ENCODE measurements at regions not wholly inside any gene's neighbourhood (a gene's known extent, or its start where the extent isn't known, plus 50 kb on each side); places are given as distances from the start of the nearest gene placed in this dataset.

DNA sequence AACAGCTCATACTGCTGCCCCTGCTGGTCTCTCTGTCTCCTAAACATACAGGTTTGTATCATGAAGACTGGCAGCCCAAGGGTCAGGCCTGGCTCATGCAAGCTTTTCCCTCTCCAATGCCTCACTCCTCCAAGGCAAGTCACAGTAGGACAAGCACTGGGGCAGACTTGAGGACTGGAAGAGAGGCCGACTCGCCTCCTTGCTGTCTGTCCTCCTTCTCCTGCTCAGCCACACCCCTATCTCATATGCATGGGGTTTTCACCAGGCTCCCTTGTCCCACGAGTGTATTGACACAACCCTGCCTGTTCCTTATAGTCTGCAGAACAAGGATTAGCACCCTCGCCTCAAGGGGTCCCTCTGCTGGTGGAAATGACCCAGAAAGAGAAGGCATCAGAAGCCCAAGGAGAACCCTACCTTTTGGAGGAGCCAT is 223.7 kb downstream of the SOX11 start:
- 50% methylated on average over 3 of the region's 4 CpGs for WGBS (ENCODE audit: insufficient coverage)
- no peak overlapping the region for H3K27ac Mint-ChIP-seq
- no peak for ATAC-seq (replicated peaks in 1 of 4)
- H3K4me3 Mint-ChIP-seq, result no peak overlapping the region
- Histone ChIP-seq H3K36me3 (ENCODE audit: control insufficient read depth in 2 of 2, extremely low read depth in 1 of 2, insufficient read depth in 1 of 2, low read length in 1 of 2) (no peaks in the 10 kb centered on the region), H3K4me1 (ENCODE audit: control insufficient read depth in 1 of 2, extremely low read depth in 1 of 2, insufficient read depth in 2 of 2, low read length in 2 of 2) (no peaks in the 10 kb centered on the region), H3K4me3 (ENCODE audit: control insufficient read depth in 1 of 2, extremely low read depth in 1 of 2, low read length in 1 of 2) (no peak overlapping the region), H3K9me3 (no peaks in the 10 kb centered on the region), H3K27me3 (replicated peaks in 1 of 2; ENCODE audit: control insufficient read depth in 2 of 2, extremely low read depth in 1 of 2, insufficient read depth in 2 of 2, low read length in 1 of 2) (no peaks in the 10 kb centered on the region), H3K27ac (ENCODE audit: low read length) (no peak overlapping the region)
- ChIA-PET CTCF (no interaction called here), POLR2A (no interaction called here)
- no peaks in the 10 kb centered on the region for H3K27me3 Mint-ChIP-seq
- H3K4me1 Mint-ChIP-seq, result no peaks in the 10 kb centered on the region
- DNase-seq, result no peak
- H3K9me3 Mint-ChIP-seq, result peaks cover 5 to 19% (median 16%) of the 10 kb centered on the region in 3 donors
- H3K36me3 Mint-ChIP-seq, result no peaks in the 10 kb centered on the region

DNA sequence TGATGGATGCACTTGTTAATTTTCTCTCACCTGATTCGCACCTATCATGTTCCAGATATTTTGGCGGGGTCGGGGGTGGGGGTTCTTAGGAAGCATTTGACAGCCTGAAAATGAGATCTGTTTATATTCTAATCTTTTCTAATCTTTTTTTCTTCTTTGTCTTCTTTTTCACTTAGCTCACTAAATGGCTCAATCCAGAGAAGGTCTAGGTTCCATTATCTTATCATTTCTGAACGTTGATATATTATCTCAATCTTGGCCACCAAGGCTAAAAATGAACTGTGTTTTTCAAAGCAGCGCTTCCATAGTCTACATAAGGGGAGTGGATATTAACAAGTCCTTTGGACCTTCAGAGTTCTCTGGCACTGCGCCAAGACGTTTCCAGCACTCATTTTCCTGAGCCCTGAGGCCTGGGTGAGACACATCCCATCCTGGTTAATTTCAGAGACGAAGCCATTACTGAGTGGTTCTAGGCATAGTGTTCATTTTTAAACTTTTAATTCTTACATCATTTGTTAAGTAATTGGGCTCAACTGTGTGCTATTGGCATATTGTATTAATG is 229.0 kb downstream of the SOX11 start:
- POLR2A ChIA-PET, result interaction anchor here in 1 of 2 donors (0.6 kb wide), 1 partner anchor 194 kb away, joined by 3 read pairs; no protein-coding TSS in a partner anchor
- no peak for DNase-seq
- CTCF ChIA-PET, result no interaction called here
- H3K4me1 Mint-ChIP-seq, result no peaks in the 10 kb centered on the region
- ATAC-seq (replicated peaks in 1 of 4), result no peak
- H3K36me3 Mint-ChIP-seq, result no peaks in the 10 kb centered on the region
- WGBS (ENCODE audit: insufficient coverage), result no CpG with 5 or more reads among the region's 8 CpGs
- H3K4me3 ChIP-seq (ENCODE audit: control insufficient read depth in 1 of 2, extremely low read depth in 1 of 2, low read length in 1 of 2), result no peak overlapping the region
- peaks cover 5 to 19% (median 16%) of the 10 kb centered on the region in 3 donors for H3K9me3 Mint-ChIP-seq
- H3K36me3 ChIP-seq (ENCODE audit: control insufficient read depth in 2 of 2, extremely low read depth in 1 of 2, insufficient read depth in 1 of 2, low read length in 1 of 2), result no peaks in the 10 kb centered on the region
- no peaks in the 10 kb centered on the region for H3K9me3 ChIP-seq
- H3K27me3 Mint-ChIP-seq, result no peaks in the 10 kb centered on the region
- no peak overlapping the region for H3K27ac Mint-ChIP-seq
- H3K27me3 ChIP-seq (replicated peaks in 1 of 2; ENCODE audit: control insufficient read depth in 2 of 2, extremely low read depth in 1 of 2, insufficient read depth in 2 of 2, low read length in 1 of 2), result no peaks in the 10 kb centered on the region
- no peaks in the 10 kb centered on the region for H3K4me1 ChIP-seq (ENCODE audit: control insufficient read depth in 1 of 2, extremely low read depth in 1 of 2, insufficient read depth in 2 of 2, low read length in 2 of 2)
- no peak overlapping the region for H3K4me3 Mint-ChIP-seq
- H3K27ac ChIP-seq (ENCODE audit: low read length), result no peak overlapping the region

DNA sequence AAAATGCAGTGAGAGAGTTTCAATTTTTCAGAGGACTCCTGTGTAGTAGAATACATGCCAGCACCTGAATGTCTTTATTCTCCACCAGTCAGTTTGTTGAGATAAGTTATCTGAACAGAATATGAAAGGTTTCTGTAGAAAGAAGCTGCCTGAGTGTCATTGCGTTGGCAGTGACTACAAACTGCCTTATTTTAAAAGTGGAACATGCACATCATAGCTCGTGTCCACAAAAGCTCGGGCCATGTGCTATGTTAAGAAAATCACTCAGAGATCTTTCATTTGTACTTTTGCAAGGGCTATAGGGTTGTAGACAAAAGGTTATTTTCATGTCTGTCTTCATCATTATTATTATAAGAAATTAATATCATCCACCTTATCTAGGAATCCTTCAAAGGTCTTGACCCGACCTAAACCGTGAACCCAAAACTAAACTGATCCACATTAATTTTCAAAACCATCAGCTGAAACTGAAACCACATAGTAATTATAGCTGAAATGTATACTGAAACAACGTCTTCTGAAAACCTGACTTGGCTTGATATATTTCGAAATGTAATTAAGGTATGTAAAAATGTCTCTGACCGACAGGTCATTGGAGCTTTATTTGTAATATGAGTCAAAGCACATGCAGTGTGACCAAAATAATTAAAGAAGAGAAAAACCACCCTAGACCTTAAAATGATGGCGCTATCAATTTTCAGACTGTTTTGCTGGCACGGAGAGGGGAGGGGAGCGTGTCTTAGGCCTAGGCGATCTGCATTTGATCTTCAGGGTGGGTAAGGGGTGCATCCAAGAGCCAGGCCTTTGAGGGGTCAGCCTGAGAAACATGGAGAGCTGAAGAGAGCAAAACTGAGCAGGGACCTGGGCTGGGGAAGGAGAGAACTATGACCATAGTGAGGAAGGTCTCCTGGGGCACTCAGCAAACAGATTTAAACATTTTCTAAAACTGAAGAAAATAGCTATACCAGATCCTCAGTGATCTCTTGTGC is 232.1 kb downstream of the SOX11 start:
- Mint-ChIP-seq H3K27ac (no peak overlapping the region), H3K4me3 (no peak overlapping the region), H3K27me3 (no peaks in the 10 kb centered on the region), H3K9me3 (peaks cover 2 to 14% (median 12%) of the 10 kb centered on the region in 3 donors), H3K4me1 (no peaks in the 10 kb centered on the region), H3K36me3 (no peaks in the 10 kb centered on the region)
- 96% methylated on average over 5 of the region's 12 CpGs for WGBS (ENCODE audit: insufficient coverage)
- no peak for ATAC-seq (replicated peaks in 1 of 4)
- ChIA-PET POLR2A (no interaction called here), CTCF (no interaction called here)
- Histone ChIP-seq H3K36me3 (ENCODE audit: control insufficient read depth in 2 of 2, extremely low read depth in 1 of 2, insufficient read depth in 1 of 2, low read length in 1 of 2) (no peaks in the 10 kb centered on the region), H3K27ac (ENCODE audit: low read length) (no peak overlapping the region), H3K27me3 (replicated peaks in 1 of 2; ENCODE audit: control insufficient read depth in 2 of 2, extremely low read depth in 1 of 2, insufficient read depth in 2 of 2, low read length in 1 of 2) (no peaks in the 10 kb centered on the region), H3K9me3 (no peaks in the 10 kb centered on the region), H3K4me1 (ENCODE audit: control insufficient read depth in 1 of 2, extremely low read depth in 1 of 2, insufficient read depth in 2 of 2, low read length in 2 of 2) (no peaks in the 10 kb centered on the region), H3K4me3 (ENCODE audit: control insufficient read depth in 1 of 2, extremely low read depth in 1 of 2, low read length in 1 of 2) (no peak overlapping the region)
- DNase-seq, result no peak

DNA sequence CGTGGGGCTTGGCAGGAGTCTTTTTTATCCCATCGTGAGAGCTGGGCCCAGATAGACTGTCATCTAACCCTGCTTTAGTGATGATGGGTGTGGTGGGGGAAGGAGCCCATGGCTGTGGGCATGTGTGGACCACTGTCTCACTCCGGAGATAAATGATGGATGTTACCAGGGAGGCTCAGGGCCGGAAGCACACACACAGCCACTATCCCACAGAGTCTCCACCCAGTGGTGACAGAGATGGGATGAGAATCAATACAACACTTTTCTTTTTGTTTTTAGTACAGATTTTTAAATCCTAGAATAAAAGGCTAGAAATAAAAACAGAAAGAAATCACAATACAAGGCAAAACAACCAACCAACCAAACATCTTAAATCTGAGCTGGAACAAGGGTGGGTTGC is 233.4 kb downstream of the SOX11 start:
- Histone ChIP-seq H3K36me3 (ENCODE audit: control insufficient read depth in 2 of 2, extremely low read depth in 1 of 2, insufficient read depth in 1 of 2, low read length in 1 of 2) (no peaks in the 10 kb centered on the region), H3K27ac (ENCODE audit: low read length) (no peak overlapping the region), H3K27me3 (replicated peaks in 1 of 2; ENCODE audit: control insufficient read depth in 2 of 2, extremely low read depth in 1 of 2, insufficient read depth in 2 of 2, low read length in 1 of 2) (no peaks in the 10 kb centered on the region), H3K4me3 (ENCODE audit: control insufficient read depth in 1 of 2, extremely low read depth in 1 of 2, low read length in 1 of 2) (no peak overlapping the region), H3K9me3 (no peaks in the 10 kb centered on the region), H3K4me1 (ENCODE audit: control insufficient read depth in 1 of 2, extremely low read depth in 1 of 2, insufficient read depth in 2 of 2, low read length in 2 of 2) (no peaks in the 10 kb centered on the region)
- WGBS (ENCODE audit: insufficient coverage), result 80% methylated on average over 1 of the region's 4 CpGs
- DNase-seq (no peak), ATAC-seq (replicated peaks in 1 of 4) (no peak)
- Mint-ChIP-seq H3K36me3 (no peaks in the 10 kb centered on the region), H3K27me3 (no peaks in the 10 kb centered on the region), H3K27ac (no peak overlapping the region), H3K9me3 (peaks cover 7 to 15% (median 12%) of the 10 kb centered on the region in 3 donors), H3K4me1 (no peaks in the 10 kb centered on the region), H3K4me3 (no peak overlapping the region)
- ChIA-PET CTCF (no interaction called here), POLR2A (no interaction called here)

DNA sequence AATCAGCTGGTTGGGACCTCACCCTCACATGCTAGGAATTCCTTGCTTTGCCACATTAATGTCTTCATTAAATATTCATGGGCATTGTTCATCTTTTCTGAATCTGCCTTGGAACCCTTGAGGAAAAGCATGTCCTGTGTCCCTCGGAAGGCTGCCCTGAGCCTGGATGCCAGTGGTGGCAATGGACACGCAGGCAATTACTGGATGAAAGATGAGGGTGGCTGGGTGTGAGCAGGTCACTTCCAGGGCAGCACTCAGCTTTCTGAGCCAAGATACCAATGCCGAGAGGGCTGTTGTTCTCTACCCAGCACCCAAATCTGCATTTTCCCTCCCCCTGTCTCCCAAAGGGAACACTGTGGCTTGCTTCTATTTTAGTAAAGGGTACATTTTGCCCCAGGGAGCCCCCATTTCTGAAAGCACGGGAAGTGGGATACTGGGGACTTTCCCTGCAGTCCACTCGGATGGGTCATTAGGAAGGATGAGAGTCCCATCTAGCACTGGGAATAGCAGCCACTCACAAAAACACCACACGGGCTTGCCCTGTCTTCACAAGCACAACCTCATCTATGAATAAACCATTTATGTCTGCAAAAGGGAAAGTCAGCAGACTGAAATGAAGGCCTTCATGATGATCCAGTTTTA is 234.8 kb downstream of the SOX11 start:
- H3K9me3 ChIP-seq, result no peaks in the 10 kb centered on the region
- no peaks in the 10 kb centered on the region for H3K4me1 Mint-ChIP-seq
- no peak overlapping the region for H3K4me3 Mint-ChIP-seq
- no peaks in the 10 kb centered on the region for H3K27me3 Mint-ChIP-seq
- H3K27ac Mint-ChIP-seq, result no peak overlapping the region
- no peaks in the 10 kb centered on the region for H3K36me3 Mint-ChIP-seq
- no peaks in the 10 kb centered on the region for H3K27me3 ChIP-seq (replicated peaks in 1 of 2; ENCODE audit: control insufficient read depth in 2 of 2, extremely low read depth in 1 of 2, insufficient read depth in 2 of 2, low read length in 1 of 2)
- CTCF ChIA-PET, result no interaction called here
- WGBS (ENCODE audit: insufficient coverage), result 63% methylated on average over 2 of the region's 6 CpGs
- POLR2A ChIA-PET, result no interaction called here
- no peak for DNase-seq
- no peak for ATAC-seq (replicated peaks in 1 of 4)
- H3K36me3 ChIP-seq (ENCODE audit: control insufficient read depth in 2 of 2, extremely low read depth in 1 of 2, insufficient read depth in 1 of 2, low read length in 1 of 2), result no peaks in the 10 kb centered on the region
- H3K4me1 ChIP-seq (ENCODE audit: control insufficient read depth in 1 of 2, extremely low read depth in 1 of 2, insufficient read depth in 2 of 2, low read length in 2 of 2), result no peaks in the 10 kb centered on the region
- no peak overlapping the region for H3K27ac ChIP-seq (ENCODE audit: low read length)
- H3K4me3 ChIP-seq (ENCODE audit: control insufficient read depth in 1 of 2, extremely low read depth in 1 of 2, low read length in 1 of 2), result no peak overlapping the region
- peaks cover 7 to 14% (median 8%) of the 10 kb centered on the region in 3 donors for H3K9me3 Mint-ChIP-seq

- H3K27me3 ChIP-seq (replicated peaks in 1 of 2; ENCODE audit: control insufficient read depth in 2 of 2, extremely low read depth in 1 of 2, insufficient read depth in 2 of 2, low read length in 1 of 2), result no peaks in the 10 kb centered on the region
- Mint-ChIP-seq H3K4me3 (no peak overlapping the region), H3K9me3 (peaks cover 7 to 15% (median 9%) of the 10 kb centered on the region in 3 donors), H3K27ac (no peak overlapping the region), H3K4me1 (no peaks in the 10 kb centered on the region), H3K27me3 (no peaks in the 10 kb centered on the region), H3K36me3 (no peaks in the 10 kb centered on the region)
- no peaks in the 10 kb centered on the region for H3K4me1 ChIP-seq (ENCODE audit: control insufficient read depth in 1 of 2, extremely low read depth in 1 of 2, insufficient read depth in 2 of 2, low read length in 2 of 2)
- no peak overlapping the region for H3K27ac ChIP-seq (ENCODE audit: low read length)
- no peaks in the 10 kb centered on the region for H3K9me3 ChIP-seq
- H3K4me3 ChIP-seq (ENCODE audit: control insufficient read depth in 1 of 2, extremely low read depth in 1 of 2, low read length in 1 of 2), result no peak overlapping the region
- DNase-seq (no peak), ATAC-seq (replicated peaks in 1 of 4) (no peak)
- CTCF ChIA-PET, result no interaction called here
- 83% methylated on average over 24 of the region's 25 CpGs for WGBS (ENCODE audit: insufficient coverage)
- no peaks in the 10 kb centered on the region for H3K36me3 ChIP-seq (ENCODE audit: control insufficient read depth in 2 of 2, extremely low read depth in 1 of 2, insufficient read depth in 1 of 2, low read length in 1 of 2)
- POLR2A ChIA-PET, result no interaction called here
Observed at GRCh38 chr2:5932556-5933469, 240.6 kb downstream of the SOX11 start.
